Effector CD8-positive, alpha-beta T cell (primary cell): ENCODE measurements at regions not wholly inside any gene's neighbourhood (a gene's known extent, or its start where the extent isn't known, plus 50 kb on each side); places are given as distances from the start of the nearest gene placed in this dataset.
"Not testable (repeated sequence)": the region's sequence is repeated elsewhere in the genome, so short reads cannot be mapped to it uniquely, and the experiment has no call there.

Experiments used
- DNase-seq: peaks from one replicate; lab custom pipeline; 2025; lab: John Stamatoyannopoulos, UW

GRCh38 chr9:78172610-78173009, 63.3 kb upstream of the CEP78 start:
- DNase-seq: not testable (repeated sequence)

GRCh38 chr9:78171651-78172050, 64.2 kb upstream of the CEP78 start:
- DNase-seq: no peak

GRCh38 chr9:78169125-78169524, 66.8 kb upstream of the CEP78 start:
- DNase-seq: no peak

GRCh38 chr9:78167356-78167755, 68.5 kb upstream of the CEP78 start:
- no peak for DNase-seq

GRCh38 chr9:78163834-78164233, 72.0 kb upstream of the CEP78 start:
- DNase-seq: no peak

GRCh38 chr9:78158286-78158685, 77.6 kb upstream of the CEP78 start:
- no peak for DNase-seq

- DNase-seq: no peak
Measured at GRCh38 chr9:78150983-78151356, 84.9 kb upstream of the CEP78 start.

- no peak for DNase-seq
Measured at GRCh38 chr9:78150312-78150982, 85.4 kb upstream of the CEP78 start.

- DNase-seq: no peak
Measured at GRCh38 chr9:78149702-78150291, 86.1 kb upstream of the CEP78 start.

GRCh38 chr9:78146241-78146640, 89.6 kb upstream of the CEP78 start:
- DNase-seq: no peak

- DNase-seq: no peak
Measured at GRCh38 chr9:78144663-78145377, 91.1 kb upstream of the CEP78 start.

- no peak for DNase-seq
Measured at GRCh38 chr9:78144008-78144381, 91.9 kb upstream of the CEP78 start.

- no peak for DNase-seq
Measured at GRCh38 chr9:78143281-78144007, 92.4 kb upstream of the CEP78 start.

GRCh38 chr9:78142264-78142663, 93.6 kb upstream of the CEP78 start:
- DNase-seq: not testable (repeated sequence)

- DNase-seq: no peak
Measured at GRCh38 chr9:78133751-78134150, 102.1 kb upstream of the CEP78 start.

GRCh38 chr9:78132701-78133058, 101.1 kb upstream of the GNAQ start:
- no peak for DNase-seq

- DNase-seq: no peak
Measured at GRCh38 chr9:78131969-78132700, 100.5 kb upstream of the GNAQ start.

- DNase-seq: no peak
Measured at GRCh38 chr9:78130853-78131252, 99.2 kb upstream of the GNAQ start.

GRCh38 chr9:78130004-78130403, 98.4 kb upstream of the GNAQ start:
- no peak for DNase-seq

GRCh38 chr9:78127279-78128225, 95.9 kb upstream of the GNAQ start:
- DNase-seq: no peak

GRCh38 chr9:78123808-78124207, 92.2 kb upstream of the GNAQ start:
- DNase-seq: no peak
